ENCODE measurements at regions not wholly inside any gene's neighbourhood (a gene's known extent, or its start where the extent isn't known, plus 50 kb on each side); places are given as distances from the start of the nearest gene placed in this dataset.

GRCh38 chr10:121128164-121128563 is 277.0 kb downstream of the WDR11 start:
- H3K4me3 ChIP-seq (ENCODE audit: low read depth, low read length) = no peak overlapping the region
- no peak for TF ChIP-seq CTCF (conservative IDR thresholded peaks at IDR 0.05; ENCODE audit: low read depth, low read length)
- DNase-seq (ENCODE audit: low read depth) = no peak

- DNase-seq (ENCODE audit: low read depth) = no peak
- no peak for TF ChIP-seq CTCF (conservative IDR thresholded peaks at IDR 0.05; ENCODE audit: low read depth, low read length)
- H3K4me3 ChIP-seq (ENCODE audit: low read depth, low read length) = no peak overlapping the region
Observed at GRCh38 chr10:121129266-121129665, 278.1 kb downstream of the WDR11 start.

- TF ChIP-seq CTCF (conservative IDR thresholded peaks at IDR 0.05; ENCODE audit: low read depth, low read length) = no peak
- no peak for DNase-seq (ENCODE audit: low read depth)
Observed at GRCh38 chr10:121130382-121130781, 279.2 kb downstream of the WDR11 start.

GRCh38 chr10:121131014-121131413 is 279.9 kb downstream of the WDR11 start:
- DNase-seq (ENCODE audit: low read depth) = no peak
- TF ChIP-seq CTCF (conservative IDR thresholded peaks at IDR 0.05; ENCODE audit: low read depth, low read length) = no peak

More at GRCh38 chr10:121130382-121130781, 279.2 kb downstream of the WDR11 start:
- H3K4me3 ChIP-seq (ENCODE audit: low read depth, low read length) = no peak overlapping the region

GRCh38 chr10:121131426-121132265 is 280.5 kb downstream of the WDR11 start:
- no peak overlapping the region for H3K4me3 ChIP-seq (ENCODE audit: low read depth, low read length)
- TF ChIP-seq CTCF (conservative IDR thresholded peaks at IDR 0.05; ENCODE audit: low read depth, low read length) = no peak
- DNase-seq (ENCODE audit: low read depth) = no peak

More at GRCh38 chr10:121131014-121131413, 279.9 kb downstream of the WDR11 start:
- H3K4me3 ChIP-seq (ENCODE audit: low read depth, low read length) = no peak overlapping the region

- no peak for DNase-seq (ENCODE audit: low read depth)
- H3K4me3 ChIP-seq (ENCODE audit: low read depth, low read length) = no peak overlapping the region
- no peak for TF ChIP-seq CTCF (conservative IDR thresholded peaks at IDR 0.05; ENCODE audit: low read depth, low read length)
Observed at GRCh38 chr10:121132273-121132672, 281.1 kb downstream of the WDR11 start.

GRCh38 chr10:121133901-121134300 is 282.7 kb downstream of the WDR11 start:
- H3K4me3 ChIP-seq (ENCODE audit: low read depth, low read length) = no peak overlapping the region
- no peak for DNase-seq (ENCODE audit: low read depth)
- no peak for TF ChIP-seq CTCF (conservative IDR thresholded peaks at IDR 0.05; ENCODE audit: low read depth, low read length)

All from choroid plexus epithelial cell (primary cell).